Breast epithelium (tissue), 4 donors: ENCODE measurements at regions not wholly inside any gene's neighbourhood (a gene's known extent, or its start where the extent isn't known, plus 50 kb on each side); places are given as distances from the start of the nearest gene placed in this dataset.

ENCODE experiments used
- DNase-seq, 2 donors: peaks; one replicate each; pipeline ENCODE4 v3.0.0-alpha.2; 2019; ENCODE audit warnings: low spot score in 2 of 2
- H3K27ac ChIP-seq, 2 donors: fragments of 200-600 bp; sonication (generic) in 1 of 2; one replicate each; pipeline ENCODE4 v1.5.1; 2016 to 2019; ENCODE audit warnings: mild to moderate bottlenecking in 1 of 2
- H3K27me3 ChIP-seq, 2 donors: fragments of 200-600 bp; sonication (generic) in 1 of 2; one replicate each; pipeline versions ENCODE4 v1.5.1 to v1.6.0; 2017 to 2019; ENCODE audit warnings: control low read depth in 1 of 2, mild to moderate bottlenecking in 1 of 2
- H3K36me3 ChIP-seq: fragments of 200-600 bp; one replicate; pipeline ENCODE4 v1.5.1; 2019
- H3K4me1 ChIP-seq, 2 donors: fragments of 200-600 bp; sonication (generic); one replicate each; pipeline ENCODE4 v1.5.1; 2016 to 2019; ENCODE audit warnings: control low read depth in 1 of 2
- H3K4me3 ChIP-seq, 3 donors: fragments of 200-600 bp; sonication (generic); 1 replicate in 2 of 3; 2 replicates in 1 of 3; pipeline ENCODE4 v1.5.1; 2016 to 2019; ENCODE audit warnings: mild to moderate bottlenecking in 3 of 3, moderate library complexity in 2 of 3
- H3K9me3 ChIP-seq, 2 donors: fragments of 200-600 bp; sonication (generic) in 1 of 2; one replicate each; pipeline ENCODE4 v1.5.1; 2016 to 2019; ENCODE audit warnings: control low read depth in 1 of 2
- CTCF ChIP-seq, 3 donors: fragments of 450-650 bp; IDR thresholded peaks; one replicate each; pipeline ENCODE4 v1.5.1; 2016 to 2017; ENCODE audit warnings: antibody characterized with exemption in 3 of 3, mild to moderate bottlenecking in 3 of 3, moderate library complexity in 3 of 3
- POLR2A ChIP-seq: fragments of 450-650 bp; IDR thresholded peaks from one replicate; pipeline ENCODE4 v1.6.1; 2016; ENCODE audit warnings: antibody characterized with exemption, mild to moderate bottlenecking, moderate library complexity
- POLR2AphosphoS5 ChIP-seq, 3 donors: sonication (generic); formaldehyde crosslinking; IDR thresholded peaks; one replicate each; pipeline ENCODE4 v1.6.1; 2017; ENCODE audit warnings: antibody characterized with exemption in 3 of 3
- intact Hi-C: fragments of 100-400 bp; cut with DNase I; formaldehyde crosslinking; loops from one replicate; pipeline ENCODE4 v1.15.1; 2023; ENCODE audit warnings: low total_unique reads

GRCh38 chr10:58070956-58071355 lies 196.7 kb downstream of the IPMK start:
- Histone ChIP-seq H3K27ac (no peak overlapping the region), H3K36me3 (no peaks in the 10 kb centered on the region), H3K4me1 (no peaks in the 10 kb centered on the region), H3K27me3 (no peaks in the 10 kb centered on the region), H3K4me3 (no peak overlapping the region), H3K9me3 (no peaks in the 10 kb centered on the region)
- no peak for DNase-seq
- intact Hi-C loops = loop anchor here (5.0 kb wide), 1 partner anchor 744 kb away; no protein-coding TSS in a partner anchor
- no peak for TF ChIP-seq CTCF (IDR thresholded peaks at IDR 0.05)
- TF ChIP-seq POLR2AphosphoS5 (IDR thresholded peaks at IDR 0.05) = no peak
- no peak for TF ChIP-seq POLR2A

GRCh38 chr10:58068809-58069208 lies 198.9 kb downstream of the IPMK start:
- no peak for DNase-seq
- intact Hi-C loops = no loop called here
- H3K9me3 ChIP-seq = no peaks in the 10 kb centered on the region
- no peak overlapping the region for H3K27ac ChIP-seq
- H3K4me1 ChIP-seq = no peaks in the 10 kb centered on the region
- H3K27me3 ChIP-seq = no peaks in the 10 kb centered on the region
- no peak overlapping the region for H3K4me3 ChIP-seq
- H3K36me3 ChIP-seq = no peaks in the 10 kb centered on the region
- TF ChIP-seq POLR2A (no peak), POLR2AphosphoS5 (IDR thresholded peaks at IDR 0.05) (no peak), CTCF (IDR thresholded peaks at IDR 0.05) (no peak)

- no peaks in the 10 kb centered on the region for H3K36me3 ChIP-seq
- no peaks in the 10 kb centered on the region for H3K4me1 ChIP-seq
- TF ChIP-seq POLR2AphosphoS5 (IDR thresholded peaks at IDR 0.05) (no peak), CTCF (IDR thresholded peaks at IDR 0.05) (no peak), POLR2A (no peak)
- DNase-seq = no peak
- H3K27ac ChIP-seq = no peak overlapping the region
- no peak overlapping the region for H3K4me3 ChIP-seq
- intact Hi-C loops = no loop called here
- no peaks in the 10 kb centered on the region for H3K9me3 ChIP-seq
- no peaks in the 10 kb centered on the region for H3K27me3 ChIP-seq
Observed at GRCh38 chr10:58066979-58067378, 200.7 kb downstream of the IPMK start.

GRCh38 chr10:58066126-58066525 lies 201.6 kb downstream of the IPMK start:
- intact Hi-C loops = no loop called here
- TF ChIP-seq CTCF (IDR thresholded peaks at IDR 0.05) (no peak), POLR2AphosphoS5 (IDR thresholded peaks at IDR 0.05) (no peak), POLR2A (no peak)
- Histone ChIP-seq H3K4me1 (no peaks in the 10 kb centered on the region), H3K4me3 (no peak overlapping the region), H3K36me3 (no peaks in the 10 kb centered on the region), H3K27me3 (no peaks in the 10 kb centered on the region), H3K27ac (no peak overlapping the region), H3K9me3 (no peaks in the 10 kb centered on the region)
- no peak for DNase-seq

GRCh38 chr10:58065529-58065815 lies 202.2 kb downstream of the IPMK start:
- TF ChIP-seq POLR2AphosphoS5 (IDR thresholded peaks at IDR 0.05) = no peak
- no peak for TF ChIP-seq POLR2A
- TF ChIP-seq CTCF (IDR thresholded peaks at IDR 0.05) = no peak
- no peaks in the 10 kb centered on the region for H3K4me1 ChIP-seq
- no peaks in the 10 kb centered on the region for H3K36me3 ChIP-seq
- no peaks in the 10 kb centered on the region for H3K27me3 ChIP-seq
- H3K9me3 ChIP-seq = no peaks in the 10 kb centered on the region
- DNase-seq = no peak
- H3K27ac ChIP-seq = no peak overlapping the region
- intact Hi-C loops = no loop called here
- H3K4me3 ChIP-seq = no peak overlapping the region
